HEK293 (cell line): ENCODE measurements at regions not wholly inside any gene's neighbourhood (a gene's known extent, or its start where the extent isn't known, plus 50 kb on each side); places are given as distances from the start of the nearest gene placed in this dataset.

Experiments used
- CTCF ChIA-PET: fragments of 350-600 bp; formaldehyde crosslinking; extraction: SDS; loops from one replicate; lab custom pipeline; 2021; ENCODE audit warnings: antibody characterized with exemption; lab: Yijun Ruan, JAX
- POLR2A ChIA-PET: fragments of 300-600 bp; formaldehyde crosslinking; extraction: SDS; loops from one replicate; lab custom pipeline; 2020; ENCODE audit warnings: antibody characterized with exemption, inconsistent platforms; lab: Yijun Ruan, JAX
- H3K27ac ChIP-seq: fragments of 200-500 bp; sonication (Bioruptor generic); 2 replicates; pipeline ENCODE4 v1.5.1; 2014; ENCODE audit warnings: low read depth, low read length, control low read depth, inconsistent platforms; ENCODE audit errors: extremely low read depth
- H3K36me3 ChIP-seq, 2 experiments: fragments of 200-500 bp in 1 of 2; sonication (Bioruptor generic) in 1 of 2; 1 replicate in 1 of 2; 2 replicates in 1 of 2; pipeline ENCODE4 v1.5.1; 2014 to 2017; ENCODE audit warnings: inconsistent platforms in 2 of 2, low read length in 2 of 2; ENCODE audit not compliant: control insufficient read depth in 2 of 2, insufficient read depth in 1 of 2
- H3K4me1 ChIP-seq: fragments of 200-500 bp; sonication (Bioruptor generic); 2 replicates; pipeline ENCODE4 v1.5.1; 2014; ENCODE audit warnings: mild to moderate bottlenecking, low read length, inconsistent platforms; ENCODE audit not compliant: control insufficient read depth, insufficient read depth
- H3K4me3 ChIP-seq: 2 replicates; pipeline ENCODE4 v1.5.1; 2011; ENCODE audit warnings: low read depth, mild to moderate bottlenecking, control low read depth, low read length, moderate library complexity
- H3K9me3 ChIP-seq: fragments of 200-500 bp; sonication (Bioruptor generic); 2 replicates; pipeline ENCODE4 v1.5.1; 2014; ENCODE audit warnings: low read depth, low read length, inconsistent platforms; ENCODE audit not compliant: control insufficient read depth, insufficient read depth
- GLI2 ChIP-seq: fragments of 450-650 bp; formaldehyde crosslinking; IDR thresholded peaks from 2 replicates; pipeline ENCODE4; 2017; ENCODE audit warnings: missing biosample characterization, missing genetic modification characterization, low read depth, borderline replicate concordance
- ZBTB11 ChIP-seq: fragments of 450-650 bp; formaldehyde crosslinking; conservative IDR thresholded peaks from 2 replicates; pipeline ENCODE4 v1.5.1; 2016; ENCODE audit warnings: low read depth, missing biosample characterization, missing genetic modification characterization
- ZIC2 ChIP-seq: fragments of 450-650 bp; formaldehyde crosslinking; IDR thresholded peaks from 2 replicates; pipeline ENCODE4 v1.5.1; 2016; ENCODE audit warnings: missing biosample characterization, missing genetic modification characterization
- ZNF114 ChIP-seq: fragments of 450-650 bp; formaldehyde crosslinking; IDR thresholded peaks from 2 replicates; pipeline ENCODE4 v1.5.0; 2017; ENCODE audit warnings: missing biosample characterization, missing genetic modification characterization
- ZNF391 ChIP-seq: fragments of 450-650 bp; formaldehyde crosslinking; IDR thresholded peaks from 2 replicates; pipeline ENCODE4 v1.5.1; 2016; ENCODE audit warnings: low read depth, missing biosample characterization, missing genetic modification characterization, borderline replicate concordance
- ZNF394 ChIP-seq: fragments of 450-650 bp; formaldehyde crosslinking; IDR thresholded peaks from 2 replicates; pipeline ENCODE4 v1.5.1; 2016; ENCODE audit warnings: missing biosample characterization, missing genetic modification characterization, mild to moderate bottlenecking, moderate library complexity, borderline replicate concordance
- ZNF416 ChIP-seq: fragments of 450-650 bp; formaldehyde crosslinking; IDR thresholded peaks from 2 replicates; pipeline ENCODE4 v1.5.1; 2016; ENCODE audit warnings: missing biosample characterization, missing genetic modification characterization
- ZNF426 ChIP-seq: fragments of 450-650 bp; formaldehyde crosslinking; IDR thresholded peaks from 2 replicates; pipeline ENCODE4 v1.5.1; 2017; ENCODE audit warnings: missing biosample characterization, missing genetic modification characterization, mild to moderate bottlenecking, inconsistent platforms, moderate library complexity
- ZNF518A ChIP-seq: fragments of 450-650 bp; formaldehyde crosslinking; conservative IDR thresholded peaks from 2 replicates; pipeline ENCODE4 v1.5.1; 2016; ENCODE audit warnings: low read depth, missing biosample characterization, missing genetic modification characterization
- ZNF555 ChIP-seq: fragments of 450-650 bp; formaldehyde crosslinking; conservative IDR thresholded peaks from 2 replicates; pipeline ENCODE4 v1.5.1; 2017; ENCODE audit warnings: missing biosample characterization, mild to moderate bottlenecking, missing genetic modification characterization, inconsistent platforms
- ZNF623 ChIP-seq: fragments of 450-650 bp; formaldehyde crosslinking; IDR thresholded peaks from 2 replicates; pipeline ENCODE4 v1.5.1; 2016; ENCODE audit warnings: missing biosample characterization, missing genetic modification characterization
- ZNF639 ChIP-seq: fragments of 450-650 bp; formaldehyde crosslinking; IDR thresholded peaks from 2 replicates; pipeline ENCODE4 v1.5.1; 2016; ENCODE audit warnings: missing biosample characterization, missing genetic modification characterization
- ZNF830 ChIP-seq: fragments of 450-650 bp; IDR thresholded peaks from 2 replicates; pipeline ENCODE4 v1.5.0; 2018; ENCODE audit warnings: missing biosample characterization, missing genetic modification characterization, low read depth, mild to moderate bottlenecking, moderate library complexity

- TF ChIP-seq ZNF391 (tag by site-specific recombination): no peak
- no peak for TF ChIP-seq ZNF416 (tag by site-specific recombination)
Observed at GRCh38 chr9:71620331-71620730, 148.0 kb downstream of the CEMIP2 start (continued).

- ChIA-PET POLR2A (no interaction called here), CTCF (interaction anchor here (2.8 kb wide), 1 partner anchor 15 kb away, joined by 11 read pairs; no protein-coding TSS in a partner anchor)
- H3K27ac ChIP-seq: no peak overlapping the region
- H3K4me1 ChIP-seq: no peaks in the 10 kb centered on the region
- TF ChIP-seq ZNF830 (tag by site-specific recombination): no peak
- peak; percentile 56 for TF ChIP-seq ZNF518A
- TF ChIP-seq ZNF639 (tag by site-specific recombination): no peak
- peak; percentile 36; the same call in 1 of the 2 replicates for TF ChIP-seq ZBTB11 (tag by site-specific recombination)
- no peak for TF ChIP-seq GLI2 (tag by site-specific recombination)
- 0 out of 2 replicates have a peak, but pooled peaks have one; percentile 14 for TF ChIP-seq ZNF623 (tag by site-specific recombination)
- TF ChIP-seq ZNF114 (tag by site-specific recombination): no peak
- TF ChIP-seq ZNF394: peak; percentile 54; the same call in 1 of the 2 replicates
- no peak for TF ChIP-seq ZIC2 (tag by site-specific recombination)
- peak; percentile 35; the same call in 1 of the 2 replicates for TF ChIP-seq ZNF555
- TF ChIP-seq ZNF426: peak; percentile 43
- H3K4me3 ChIP-seq: no peak overlapping the region
- no peaks in the 10 kb centered on the region for H3K36me3 ChIP-seq
- no peaks in the 10 kb centered on the region for H3K9me3 ChIP-seq
Observed at GRCh38 chr9:71619926-71620325, 148.4 kb downstream of the CEMIP2 start.
